ENCODE measurements at regions not wholly inside any gene's neighbourhood (a gene's known extent, or its start where the extent isn't known, plus 50 kb on each side); places are given as distances from the start of the nearest gene placed in this dataset.
"Not testable (repeated sequence)": the region's sequence is repeated elsewhere in the genome, so short reads cannot be mapped to it uniquely, and the experiment has no call there.

- no peaks in the 10 kb centered on the region for H3K36me3 ChIP-seq (ENCODE audit: control insufficient read depth, insufficient read depth, low read length)
- no peak overlapping the region for H3K27ac ChIP-seq (ENCODE audit: low read depth, low read length, severe bottlenecking)
- peaks cover 7% of the 10 kb centered on the region for H3K9me3 ChIP-seq (ENCODE audit: control insufficient read depth, low read length)
- WGBS, 2 experiments (ENCODE audit: insufficient coverage in 2 of 2): 75 to 78% methylated on average over 1 of the region's 1 CpG
- H3K4me1 ChIP-seq (ENCODE audit: control insufficient read depth, insufficient read depth, low read length, poor library complexity, severe bottlenecking): no peaks in the 10 kb centered on the region
- no peak overlapping the region for H3K4me3 ChIP-seq (ENCODE audit: extremely low read depth, insufficient read depth, low read length, poor library complexity, severe bottlenecking)
Observed at GRCh38 chr15:38782156-38782555, 217.5 kb upstream of the RASGRP1 start.

GRCh38 chr15:38788918-38789317 lies 224.3 kb upstream of the RASGRP1 start:
- H3K9me3 ChIP-seq (ENCODE audit: control insufficient read depth, low read length): no peaks in the 10 kb centered on the region
- H3K36me3 ChIP-seq (ENCODE audit: control insufficient read depth, insufficient read depth, low read length): no peaks in the 10 kb centered on the region
- no peak overlapping the region for H3K27ac ChIP-seq (ENCODE audit: low read depth, low read length, severe bottlenecking)
- 83 to 100% methylated on average over 1 to 3 of the region's 6 CpGs for WGBS, 2 experiments (ENCODE audit: insufficient coverage in 2 of 2)
- no peaks in the 10 kb centered on the region for H3K4me1 ChIP-seq (ENCODE audit: control insufficient read depth, insufficient read depth, low read length, poor library complexity, severe bottlenecking)
- H3K4me3 ChIP-seq (ENCODE audit: extremely low read depth, insufficient read depth, low read length, poor library complexity, severe bottlenecking): no peak overlapping the region

- Histone ChIP-seq H3K36me3 (ENCODE audit: control insufficient read depth, insufficient read depth, low read length) (no peaks in the 10 kb centered on the region), H3K27ac (ENCODE audit: low read depth, low read length, severe bottlenecking) (no peak overlapping the region), H3K4me1 (ENCODE audit: control insufficient read depth, insufficient read depth, low read length, poor library complexity, severe bottlenecking) (no peaks in the 10 kb centered on the region), H3K4me3 (ENCODE audit: extremely low read depth, insufficient read depth, low read length, poor library complexity, severe bottlenecking) (no peak overlapping the region), H3K9me3 (ENCODE audit: control insufficient read depth, low read length) (no peaks in the 10 kb centered on the region)
- WGBS, 2 experiments (ENCODE audit: insufficient coverage in 2 of 2): 90 to 93% methylated on average over 2 to 3 of the region's 3 CpGs
Observed at GRCh38 chr15:38789566-38789965, 225.0 kb upstream of the RASGRP1 start.

GRCh38 chr15:38793206-38793810 lies 228.7 kb upstream of the RASGRP1 start:
- no peaks in the 10 kb centered on the region for H3K4me1 ChIP-seq (ENCODE audit: control insufficient read depth, insufficient read depth, low read length, poor library complexity, severe bottlenecking)
- H3K36me3 ChIP-seq (ENCODE audit: control insufficient read depth, insufficient read depth, low read length): no peaks in the 10 kb centered on the region
- no peak overlapping the region for H3K27ac ChIP-seq (ENCODE audit: low read depth, low read length, severe bottlenecking)
- 81 to 83% methylated on average over 2 to 4 of the region's 4 CpGs for WGBS, 2 experiments (ENCODE audit: insufficient coverage in 2 of 2)
- H3K4me3 ChIP-seq (ENCODE audit: extremely low read depth, insufficient read depth, low read length, poor library complexity, severe bottlenecking): no peak overlapping the region
- no peaks in the 10 kb centered on the region for H3K9me3 ChIP-seq (ENCODE audit: control insufficient read depth, low read length)

- 64 to 85% methylated on average over 2 to 3 of the region's 3 CpGs for WGBS, 2 experiments (ENCODE audit: insufficient coverage in 2 of 2)
- H3K4me3 ChIP-seq (ENCODE audit: extremely low read depth, insufficient read depth, low read length, poor library complexity, severe bottlenecking): no peak overlapping the region
- H3K27ac ChIP-seq (ENCODE audit: low read depth, low read length, severe bottlenecking): no peak overlapping the region
- no peaks in the 10 kb centered on the region for H3K36me3 ChIP-seq (ENCODE audit: control insufficient read depth, insufficient read depth, low read length)
- H3K4me1 ChIP-seq (ENCODE audit: control insufficient read depth, insufficient read depth, low read length, poor library complexity, severe bottlenecking): no peaks in the 10 kb centered on the region
- no peaks in the 10 kb centered on the region for H3K9me3 ChIP-seq (ENCODE audit: control insufficient read depth, low read length)
Observed at GRCh38 chr15:38795471-38796245, 231.0 kb upstream of the RASGRP1 start.

GRCh38 chr15:38796589-38796988 lies 232.0 kb upstream of the RASGRP1 start:
- no peaks in the 10 kb centered on the region for H3K36me3 ChIP-seq (ENCODE audit: control insufficient read depth, insufficient read depth, low read length)
- H3K4me1 ChIP-seq (ENCODE audit: control insufficient read depth, insufficient read depth, low read length, poor library complexity, severe bottlenecking): no peaks in the 10 kb centered on the region
- H3K9me3 ChIP-seq (ENCODE audit: control insufficient read depth, low read length): no peaks in the 10 kb centered on the region
- WGBS, 2 experiments (ENCODE audit: insufficient coverage in 2 of 2): 67% methylated on average over 1 of the region's 3 CpGs; no CpG with 5 or more reads in 1 of the 2 experiments
- no peak overlapping the region for H3K4me3 ChIP-seq (ENCODE audit: extremely low read depth, insufficient read depth, low read length, poor library complexity, severe bottlenecking)
- no peak overlapping the region for H3K27ac ChIP-seq (ENCODE audit: low read depth, low read length, severe bottlenecking)

GRCh38 chr15:38797506-38797905 lies 232.9 kb upstream of the RASGRP1 start:
- H3K4me3 ChIP-seq (ENCODE audit: extremely low read depth, insufficient read depth, low read length, poor library complexity, severe bottlenecking); H3K9me3 ChIP-seq (ENCODE audit: control insufficient read depth, low read length): not testable (repeated sequence)
- WGBS, 2 experiments (ENCODE audit: insufficient coverage in 2 of 2): 50% methylated on average over 1 of the region's 4 CpGs; no CpG with 5 or more reads in 1 of the 2 experiments

GRCh38 chr15:38799202-38799601 lies 234.6 kb upstream of the RASGRP1 start:
- 80 to 92% methylated on average over 1 to 2 of the region's 5 CpGs for WGBS, 2 experiments (ENCODE audit: insufficient coverage in 2 of 2)

More at GRCh38 chr15:38797506-38797905, 232.9 kb upstream of the RASGRP1 start:
- not testable (repeated sequence) for H3K36me3 ChIP-seq (ENCODE audit: control insufficient read depth, insufficient read depth, low read length); H3K27ac ChIP-seq (ENCODE audit: low read depth, low read length, severe bottlenecking); H3K4me1 ChIP-seq (ENCODE audit: control insufficient read depth, insufficient read depth, low read length, poor library complexity, severe bottlenecking)

GRCh38 chr15:38809621-38810020 lies 245.0 kb upstream of the RASGRP1 start:
- H3K4me1 ChIP-seq (ENCODE audit: control insufficient read depth, insufficient read depth, low read length, poor library complexity, severe bottlenecking): peaks cover 5% of the 10 kb centered on the region
- no peaks in the 10 kb centered on the region for H3K36me3 ChIP-seq (ENCODE audit: control insufficient read depth, insufficient read depth, low read length)
- H3K27ac ChIP-seq (ENCODE audit: low read depth, low read length, severe bottlenecking): no peak overlapping the region
- H3K9me3 ChIP-seq (ENCODE audit: control insufficient read depth, low read length): no peaks in the 10 kb centered on the region
- H3K4me3 ChIP-seq (ENCODE audit: extremely low read depth, insufficient read depth, low read length, poor library complexity, severe bottlenecking): no peak overlapping the region

More at GRCh38 chr15:38799202-38799601, 234.6 kb upstream of the RASGRP1 start:
- H3K4me1 ChIP-seq (ENCODE audit: control insufficient read depth, insufficient read depth, low read length, poor library complexity, severe bottlenecking); H3K36me3 ChIP-seq (ENCODE audit: control insufficient read depth, insufficient read depth, low read length); H3K27ac ChIP-seq (ENCODE audit: low read depth, low read length, severe bottlenecking); H3K9me3 ChIP-seq (ENCODE audit: control insufficient read depth, low read length); H3K4me3 ChIP-seq (ENCODE audit: extremely low read depth, insufficient read depth, low read length, poor library complexity, severe bottlenecking): not testable (repeated sequence)

GRCh38 chr15:38810686-38811085 lies 246.1 kb upstream of the RASGRP1 start:
- WGBS, 2 experiments (ENCODE audit: insufficient coverage in 2 of 2): no CpG with 5 or more reads among the region's 2 CpGs
- H3K9me3 ChIP-seq (ENCODE audit: control insufficient read depth, low read length): no peaks in the 10 kb centered on the region
- no peaks in the 10 kb centered on the region for H3K36me3 ChIP-seq (ENCODE audit: control insufficient read depth, insufficient read depth, low read length)
- H3K27ac ChIP-seq (ENCODE audit: low read depth, low read length, severe bottlenecking): no peak overlapping the region
- H3K4me3 ChIP-seq (ENCODE audit: extremely low read depth, insufficient read depth, low read length, poor library complexity, severe bottlenecking): no peak overlapping the region
- peaks cover 5% of the 10 kb centered on the region for H3K4me1 ChIP-seq (ENCODE audit: control insufficient read depth, insufficient read depth, low read length, poor library complexity, severe bottlenecking)

GRCh38 chr15:38814254-38814653 lies 249.6 kb upstream of the RASGRP1 start:
- not testable (repeated sequence) for H3K27ac ChIP-seq (ENCODE audit: low read depth, low read length, severe bottlenecking); H3K9me3 ChIP-seq (ENCODE audit: control insufficient read depth, low read length); H3K36me3 ChIP-seq (ENCODE audit: control insufficient read depth, insufficient read depth, low read length); H3K4me1 ChIP-seq (ENCODE audit: control insufficient read depth, insufficient read depth, low read length, poor library complexity, severe bottlenecking); H3K4me3 ChIP-seq (ENCODE audit: extremely low read depth, insufficient read depth, low read length, poor library complexity, severe bottlenecking)
- no CpG with 5 or more reads among the region's 1 CpG for WGBS, 2 experiments (ENCODE audit: insufficient coverage in 2 of 2)

All from mesodermal cell (in vitro differentiated cells).